ENCODE measurements at regions not wholly inside any gene's neighbourhood (a gene's known extent, or its start where the extent isn't known, plus 50 kb on each side); places are given as distances from the start of the nearest gene placed in this dataset.

DNA sequence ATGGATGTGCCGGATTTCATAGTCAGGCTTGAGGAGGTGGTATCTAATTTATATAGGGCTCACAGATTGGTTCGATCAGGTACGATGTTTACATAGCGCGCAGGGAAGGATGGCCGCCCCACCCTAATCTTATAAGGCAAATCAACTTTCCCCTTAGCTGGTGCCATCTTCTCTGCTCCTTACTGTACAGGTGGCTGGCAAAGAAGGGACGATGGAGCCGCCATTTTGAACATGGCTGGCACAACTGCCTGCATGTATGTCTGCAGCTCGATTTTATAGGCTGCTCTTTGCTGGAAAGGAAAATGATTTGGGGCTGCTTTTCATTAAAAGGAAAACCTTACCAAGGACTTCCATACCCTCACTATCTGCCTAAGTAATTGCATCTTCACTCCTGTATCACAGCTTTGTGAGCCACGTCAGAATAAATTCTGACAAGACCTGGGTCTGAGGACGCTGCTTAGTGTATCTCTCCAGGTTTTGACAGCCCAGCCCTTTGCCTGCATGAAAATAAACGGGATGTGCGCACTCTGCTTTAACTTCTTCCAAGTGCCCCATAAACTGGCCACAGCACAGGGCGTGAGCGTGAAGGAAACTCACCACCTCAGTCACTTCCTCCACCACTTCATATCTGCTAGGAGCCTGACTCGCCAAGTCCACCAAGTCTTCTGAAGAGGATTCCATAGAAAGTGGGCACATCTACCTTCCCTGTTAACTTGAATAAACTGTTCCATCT, 109.4 kb upstream of the ARMC2 start:
- TF ChIP-seq, protein P1, sequence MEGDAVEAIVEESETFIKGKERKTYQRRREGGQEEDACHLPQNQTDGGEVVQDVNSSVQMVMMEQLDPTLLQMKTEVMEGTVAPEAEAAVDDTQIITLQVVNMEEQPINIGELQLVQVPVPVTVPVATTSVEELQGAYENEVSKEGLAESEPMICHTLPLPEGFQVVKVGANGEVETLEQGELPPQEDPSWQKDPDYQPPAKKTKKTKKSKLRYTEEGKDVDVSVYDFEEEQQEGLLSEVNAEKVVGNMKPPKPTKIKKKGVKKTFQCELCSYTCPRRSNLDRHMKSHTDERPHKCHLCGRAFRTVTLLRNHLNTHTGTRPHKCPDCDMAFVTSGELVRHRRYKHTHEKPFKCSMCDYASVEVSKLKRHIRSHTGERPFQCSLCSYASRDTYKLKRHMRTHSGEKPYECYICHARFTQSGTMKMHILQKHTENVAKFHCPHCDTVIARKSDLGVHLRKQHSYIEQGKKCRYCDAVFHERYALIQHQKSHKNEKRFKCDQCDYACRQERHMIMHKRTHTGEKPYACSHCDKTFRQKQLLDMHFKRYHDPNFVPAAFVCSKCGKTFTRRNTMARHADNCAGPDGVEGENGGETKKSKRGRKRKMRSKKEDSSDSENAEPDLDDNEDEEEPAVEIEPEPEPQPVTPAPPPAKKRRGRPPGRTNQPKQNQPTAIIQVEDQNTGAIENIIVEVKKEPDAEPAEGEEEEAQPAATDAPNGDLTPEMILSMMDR (IDR thresholded peaks at IDR 0.05) = no peak
- no peak for TF ChIP-seq POLR2A (IDR thresholded peaks at IDR 0.05)
